Endothelial cell of umbilical vein (primary cell): ENCODE measurements at regions not wholly inside any gene's neighbourhood (a gene's known extent, or its start where the extent isn't known, plus 50 kb on each side); places are given as distances from the start of the nearest gene placed in this dataset.

Experiments
- BruUV-seq: library from RNA; stranded (reverse); fragments of 400-500 nt; replicated peaks from 2 replicates; lab custom pipeline; 2021; lab: Mats Ljungman, UMichigan
- CTCF ChIA-PET: fragments of 300-600, 350-600 bp; sonication (Branson Sonifier 250); formaldehyde crosslinking; loops from one replicate; lab custom pipeline; 2021; ENCODE audit warnings: antibody characterized with exemption, inconsistent platforms; lab: Charles Lee
- POLR2A ChIA-PET: fragments of 300-600, 350-600 bp; sonication (Branson Sonifier 250); formaldehyde crosslinking; loops from one replicate; lab custom pipeline; 2021; ENCODE audit warnings: antibody characterized with exemption, inconsistent platforms; lab: Charles Lee
- DNase-seq: peaks from one replicate; pipeline ENCODE4 v3.0.0-alpha.2; 2011; ENCODE audit warnings: low read depth, low spot score
- FAIRE-seq: peaks from 2 replicates; lab custom pipeline; 2011; peaks lifted over from hg19 to GRCh38; lab: Jason Lieb, UNC
- H2AFZ ChIP-seq: 2 replicates; pipeline ENCODE4 v1.6.0; 2012; ENCODE audit warnings: low read depth, low read length, control low read depth, inconsistent platforms
- H3K27ac ChIP-seq: 2 replicates; pipeline ENCODE4 v1.5.1; 2011; ENCODE audit warnings: low read depth, mild to moderate bottlenecking, control low read depth, low read length, moderate library complexity; ENCODE audit not compliant: insufficient read depth
- H3K27me3 ChIP-seq, 2 experiments: 2 replicates each; pipeline versions ENCODE4 v1.6.0 to v1.6.1; 2011; ENCODE audit warnings: low read length in 2 of 2, mixed read lengths in 1 of 2; ENCODE audit not compliant: control insufficient read depth in 2 of 2, insufficient read depth in 2 of 2
- H3K36me3 ChIP-seq, 2 experiments: 2 replicates in 1 of 2; 3 replicates in 1 of 2; pipeline ENCODE4 v1.5.1; 2011; ENCODE audit warnings: low read length in 2 of 2, mild to moderate bottlenecking in 1 of 2, moderate library complexity in 1 of 2; ENCODE audit not compliant: control insufficient read depth in 2 of 2, insufficient read depth in 2 of 2; ENCODE audit errors: extremely low read depth in 1 of 2
- H3K4me1 ChIP-seq: 3 replicates; pipeline ENCODE4 v1.5.1; 2011; ENCODE audit warnings: mild to moderate bottlenecking, low read length; ENCODE audit not compliant: control insufficient read depth, insufficient read depth; ENCODE audit errors: extremely low read depth
- H3K4me2 ChIP-seq: 2 replicates; pipeline ENCODE4 v1.6.1; 2011; ENCODE audit warnings: low read length, control low read depth, mixed read lengths; ENCODE audit not compliant: insufficient read depth
- H3K4me3 ChIP-seq, 3 experiments: fragments of 200-600 bp in 1 of 3; sonication (generic), shearing (Covaris generic) in 1 of 3; replicated peaks in 1 of 3; 2 replicates each; pipeline ENCODE4 v1.5.1; 2011 to 2016; ENCODE audit warnings: control low read depth in 3 of 3, low read length in 3 of 3, mild to moderate bottlenecking in 2 of 3, inconsistent platforms in 1 of 3, low read depth in 1 of 3, moderate library complexity in 1 of 3; ENCODE audit not compliant: insufficient read depth in 1 of 3
- H3K79me2 ChIP-seq: 2 replicates; pipeline ENCODE4 v1.6.0; 2012; ENCODE audit warnings: low read length, inconsistent platforms; ENCODE audit not compliant: control insufficient read depth, insufficient read depth
- H3K9ac ChIP-seq: replicated peaks from 2 replicates; pipeline ENCODE3; 2011; ENCODE audit warnings: low read length, control low read depth; ENCODE audit not compliant: insufficient read depth; ENCODE audit errors: extremely low read depth
- H3K9me1 ChIP-seq: replicated peaks from 3 replicates; pipeline ENCODE4 v1.6.0; 2011; ENCODE audit warnings: mild to moderate bottlenecking, low read length; ENCODE audit not compliant: control insufficient read depth, insufficient read depth; ENCODE audit errors: extremely low read depth
- H3K9me3 ChIP-seq: replicated peaks from 2 replicates; pipeline ENCODE4 v1.5.1; 2012; ENCODE audit warnings: low read length, inconsistent platforms; ENCODE audit not compliant: control insufficient read depth, insufficient read depth
- H4K20me1 ChIP-seq: replicated peaks from 2 replicates; pipeline ENCODE3; 2011; ENCODE audit warnings: mild to moderate bottlenecking, low read length; ENCODE audit not compliant: control insufficient read depth, insufficient read depth; ENCODE audit errors: extremely low read depth
- CTCF ChIP-seq, 2 donors: IDR thresholded peaks; 1 replicate in 1 of 2; 2 replicates in 1 of 2; pipeline ENCODE4 v1.5.1; 2011; ENCODE audit warnings: low read length in 2 of 2, mild to moderate bottlenecking in 2 of 2, moderate library complexity in 2 of 2, control low read depth in 1 of 2, inconsistent platforms in 1 of 2, low read depth in 1 of 2; ENCODE audit not compliant: insufficient read depth in 1 of 2; ENCODE audit errors: extremely low read depth in 1 of 2
- JUN ChIP-seq: IDR thresholded peaks from 2 replicates; pipeline ENCODE4 v1.6.1; 2011; ENCODE audit warnings: borderline replicate concordance, low read depth; ENCODE audit not compliant: insufficient read length, insufficient read depth
- MAX ChIP-seq: IDR thresholded peaks from 2 replicates; pipeline ENCODE4 v1.6.1; 2011; ENCODE audit not compliant: insufficient read depth, insufficient read length
- MYC ChIP-seq: IDR thresholded peaks from one replicate; pipeline ENCODE4 v1.6.1; 2011; ENCODE audit warnings: mild to moderate bottlenecking, low read depth, low read length
- POLR2A ChIP-seq: IDR thresholded peaks from 2 replicates; pipeline ENCODE4 v1.6.1; 2012; ENCODE audit warnings: low read depth, mild to moderate bottlenecking, control low read depth, low read length
- POLR2AphosphoS5 ChIP-seq: IDR thresholded peaks from 2 replicates; pipeline ENCODE4 v1.6.1; 2012; ENCODE audit warnings: low read depth, mild to moderate bottlenecking, control low read depth, low read length, moderate library complexity; ENCODE audit not compliant: insufficient read depth
- dilution Hi-C: fragments of 300-500 bp; cut with MboI; formaldehyde crosslinking; loops from one replicate; pipeline ENCODE4 v1.15.0; 2019; ENCODE audit warnings: low sequenced_read_pairs; ENCODE audit not compliant: extremely low pct_ligation_motif_present
- intact Hi-C: fragments of 100-400 bp; cut with micrococcal nuclease; formaldehyde crosslinking; loops from one replicate; pipeline ENCODE4 v1.10.0; 2022

GRCh38 chr4:34679228-34679627, 1565.1 kb downstream of the ARAP2 start:
- Histone ChIP-seq H4K20me1 (no peaks in the 10 kb centered on the region), H2AFZ (no peak overlapping the region), H3K27ac (no peak overlapping the region), H3K4me1 (no peaks in the 10 kb centered on the region), H3K9me1 (no peaks in the 10 kb centered on the region), H3K9ac (no peak overlapping the region), H3K4me3 (no peak overlapping the region), H3K36me3 (no peaks in the 10 kb centered on the region), H3K9me3 (no peaks in the 10 kb centered on the region), H3K4me2 (no peak overlapping the region), H3K27me3 (no peaks in the 10 kb centered on the region), H3K79me2 (no peaks in the 10 kb centered on the region)
- no peak for TF ChIP-seq POLR2A
- no peak for TF ChIP-seq MAX
- no peak for TF ChIP-seq JUN
- intact Hi-C loops, result no loop called here
- dilution Hi-C loops, result no loop called here
- POLR2A ChIA-PET, result no interaction called here
- CTCF ChIA-PET, result no interaction called here
- DNase-seq (no peak), FAIRE-seq (no peak)
- BruUV-seq, result no TSS peak

- H3K4me3 ChIP-seq, result no peak overlapping the region
- no peaks in the 10 kb centered on the region for H4K20me1 ChIP-seq
- no peaks in the 10 kb centered on the region for H3K4me1 ChIP-seq
- no peak overlapping the region for H3K27ac ChIP-seq
- DNase-seq, result no peak
- H3K4me2 ChIP-seq, result no peak overlapping the region
- H3K36me3 ChIP-seq, result no peaks in the 10 kb centered on the region
- H3K9me3 ChIP-seq, result no peaks in the 10 kb centered on the region
- ChIA-PET POLR2A (no interaction called here), CTCF (no interaction called here)
- intact Hi-C loops, result no loop called here
- dilution Hi-C loops, result no loop called here
- no peak overlapping the region for H3K9ac ChIP-seq
- no peaks in the 10 kb centered on the region for H3K9me1 ChIP-seq
- no peak for FAIRE-seq
- TF ChIP-seq POLR2AphosphoS5 (no peak), MYC (no peak), JUN (no peak), CTCF (IDR thresholded peaks at IDR 0.05; ENCODE audit: extremely low read depth in 1 of 2, insufficient read depth in 1 of 2, low read depth in 1 of 2, low read length in 2 of 2) (no peak)
- no peak overlapping the region for H2AFZ ChIP-seq
- no peaks in the 10 kb centered on the region for H3K27me3 ChIP-seq
- BruUV-seq, result no TSS peak
- H3K79me2 ChIP-seq, result no peaks in the 10 kb centered on the region
These were observed 1534.8 kb downstream of the ARAP2 start for GRCh38 chr4:34709564-34709963.
